GM12865 (cell line): ENCODE measurements at regions not wholly inside any gene's neighbourhood (a gene's known extent, or its start where the extent isn't known, plus 50 kb on each side); places are given as distances from the start of the nearest gene placed in this dataset.

Experiments used
- DNase-seq: peaks from one replicate; pipeline ENCODE4 v3.0.0; 2010; ENCODE audit warnings: low read depth
- H3K4me3 ChIP-seq: 2 replicates; pipeline ENCODE4 v1.5.1; 2011; ENCODE audit warnings: mild to moderate bottlenecking, low read depth, low read length, control low read depth
- CTCF ChIP-seq: IDR thresholded peaks from 2 replicates; pipeline ENCODE4 v1.5.1; 2011; ENCODE audit warnings: low read length, control low read depth, low read depth, inconsistent platforms; ENCODE audit not compliant: insufficient read depth; ENCODE audit errors: missing control alignments

GRCh38 chr7:80347173-80347572 is 164.7 kb downstream of the GNAT3 start:
- TF ChIP-seq CTCF: no peak
- no peak for DNase-seq
- no peak overlapping the region for H3K4me3 ChIP-seq

- DNase-seq: no peak
- H3K4me3 ChIP-seq: no peak overlapping the region
- TF ChIP-seq CTCF: no peak
Observed at GRCh38 chr7:80346704-80347103, 165.2 kb downstream of the GNAT3 start.

GRCh38 chr7:80335511-80336231 is 176.2 kb downstream of the GNAT3 start:
- TF ChIP-seq CTCF: no peak
- no peak overlapping the region for H3K4me3 ChIP-seq
- no peak for DNase-seq

GRCh38 chr7:80334908-80335307 is 177.0 kb downstream of the GNAT3 start:
- TF ChIP-seq CTCF: no peak
- no peak for DNase-seq
- no peak overlapping the region for H3K4me3 ChIP-seq

GRCh38 chr7:80334196-80334595 is 177.7 kb downstream of the GNAT3 start:
- H3K4me3 ChIP-seq: no peak overlapping the region
- no peak for DNase-seq
- TF ChIP-seq CTCF: no peak

GRCh38 chr7:80333040-80333439 is 178.8 kb downstream of the GNAT3 start:
- TF ChIP-seq CTCF: no peak
- H3K4me3 ChIP-seq: no peak overlapping the region
- no peak for DNase-seq

GRCh38 chr7:80330434-80330833 is 181.4 kb downstream of the GNAT3 start:
- DNase-seq: no peak
- H3K4me3 ChIP-seq: no peak overlapping the region
- TF ChIP-seq CTCF: no peak
